ENCODE measurements at regions not wholly inside any gene's neighbourhood (a gene's known extent, or its start where the extent isn't known, plus 50 kb on each side); places are given as distances from the start of the nearest gene placed in this dataset.

GRCh38 chr10:78388331-78389050 is 354.8 kb downstream of the RPS24 start:
- no peak for TF ChIP-seq CTCF (IDR thresholded peaks at IDR 0.05; ENCODE audit: insufficient read depth, low read depth, low read length, missing control alignments)
- DNase-seq (ENCODE audit: low read depth) = no peak
- H3K4me3 ChIP-seq (ENCODE audit: low read depth, low read length) = no peak overlapping the region

GRCh38 chr10:78389419-78389818 is 355.8 kb downstream of the RPS24 start:
- DNase-seq (ENCODE audit: low read depth) = no peak
- no peak for TF ChIP-seq CTCF (IDR thresholded peaks at IDR 0.05; ENCODE audit: insufficient read depth, low read depth, low read length, missing control alignments)
- no peak overlapping the region for H3K4me3 ChIP-seq (ENCODE audit: low read depth, low read length)

- no peak for TF ChIP-seq CTCF (IDR thresholded peaks at IDR 0.05; ENCODE audit: insufficient read depth, low read depth, low read length, missing control alignments)
- no peak overlapping the region for H3K4me3 ChIP-seq (ENCODE audit: low read depth, low read length)
- DNase-seq (ENCODE audit: low read depth) = no peak
These were observed 356.4 kb downstream of the RPS24 start for GRCh38 chr10:78390051-78390450.

- DNase-seq (ENCODE audit: low read depth) = no peak
- no peak overlapping the region for H3K4me3 ChIP-seq (ENCODE audit: low read depth, low read length)
- no peak for TF ChIP-seq CTCF (IDR thresholded peaks at IDR 0.05; ENCODE audit: insufficient read depth, low read depth, low read length, missing control alignments)
These were observed 357.2 kb downstream of the RPS24 start for GRCh38 chr10:78390817-78391216.

- no peak for DNase-seq (ENCODE audit: low read depth)
- no peak overlapping the region for H3K4me3 ChIP-seq (ENCODE audit: low read depth, low read length)
- no peak for TF ChIP-seq CTCF (IDR thresholded peaks at IDR 0.05; ENCODE audit: insufficient read depth, low read depth, low read length, missing control alignments)
These were observed 357.9 kb downstream of the RPS24 start for GRCh38 chr10:78391585-78391984.

GRCh38 chr10:78392197-78392596 is 358.5 kb downstream of the RPS24 start:
- H3K4me3 ChIP-seq (ENCODE audit: low read depth, low read length) = no peak overlapping the region
- DNase-seq (ENCODE audit: low read depth) = no peak
- no peak for TF ChIP-seq CTCF (IDR thresholded peaks at IDR 0.05; ENCODE audit: insufficient read depth, low read depth, low read length, missing control alignments)

GRCh38 chr10:78393094-78393493 is 359.4 kb downstream of the RPS24 start:
- no peak for DNase-seq (ENCODE audit: low read depth)
- H3K4me3 ChIP-seq (ENCODE audit: low read depth, low read length) = no peak overlapping the region
- no peak for TF ChIP-seq CTCF (IDR thresholded peaks at IDR 0.05; ENCODE audit: insufficient read depth, low read depth, low read length, missing control alignments)

Measured in GM12865 (cell line).